ENCODE measurements at regions not wholly inside any gene's neighbourhood (a gene's known extent, or its start where the extent isn't known, plus 50 kb on each side); places are given as distances from the start of the nearest gene placed in this dataset.

GRCh38 chr3:145843561-145843960 is 317.4 kb downstream of the PLOD2 start:
- no peaks in the 10 kb centered on the region for H3K36me3 ChIP-seq (ENCODE audit: insufficient read depth, low read length)
- H3K4me1 ChIP-seq (ENCODE audit: low read length): no peaks in the 10 kb centered on the region
- no peak overlapping the region for H3K27ac ChIP-seq (ENCODE audit: low read length)
- H3K4me3 ChIP-seq (ENCODE audit: low read length): no peak overlapping the region
- no peaks in the 10 kb centered on the region for H3K79me2 ChIP-seq (ENCODE audit: low read length)
- no peak for DNase-seq
- no peaks in the 10 kb centered on the region for H4K20me1 ChIP-seq (ENCODE audit: insufficient read depth, low read depth, low read length)
- no peaks in the 10 kb centered on the region for H3K9me2 ChIP-seq (replicated peaks; ENCODE audit: insufficient read depth, low read length)
- H3K27me3 ChIP-seq (ENCODE audit: low read length): no peaks in the 10 kb centered on the region
- no peak overlapping the region for H3K4me2 ChIP-seq (ENCODE audit: low read depth, low read length, poor library complexity, severe bottlenecking)
- H2AFZ ChIP-seq (ENCODE audit: low read length): no peak overlapping the region
- peaks cover 25% of the 10 kb centered on the region for H3K9me3 ChIP-seq (ENCODE audit: low read length)
- H3K9ac ChIP-seq (ENCODE audit: low read length): no peak overlapping the region

DNA sequence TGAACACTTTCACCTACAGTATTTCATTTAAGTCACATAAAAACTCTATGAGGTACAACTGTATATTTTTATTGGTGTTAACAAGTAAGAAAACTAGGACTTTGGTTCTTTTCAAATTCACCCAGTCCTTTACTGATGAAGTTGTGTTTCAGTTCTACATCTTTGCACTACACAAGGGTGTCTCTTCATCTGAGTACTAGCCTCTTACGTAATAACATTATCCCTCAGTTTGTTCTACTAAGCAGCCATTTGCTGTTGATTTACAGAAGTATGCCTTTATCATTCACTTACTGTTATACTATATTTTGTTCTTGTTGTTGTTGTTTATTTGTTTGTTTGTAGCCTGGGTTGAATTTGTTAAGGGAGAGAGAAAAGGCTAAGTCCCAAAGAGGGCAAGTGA is 311.9 kb downstream of the PLOD2 start:
- Histone ChIP-seq H3K4me2 (ENCODE audit: low read depth, low read length, poor library complexity, severe bottlenecking) (no peak overlapping the region), H3K27ac (ENCODE audit: low read length) (no peak overlapping the region), H3K9me3 (ENCODE audit: low read length) (peaks cover 20% of the 10 kb centered on the region), H4K20me1 (ENCODE audit: insufficient read depth, low read depth, low read length) (no peaks in the 10 kb centered on the region), H2AFZ (ENCODE audit: low read length) (no peak overlapping the region), H3K9me2 (replicated peaks; ENCODE audit: insufficient read depth, low read length) (no peaks in the 10 kb centered on the region), H3K79me2 (ENCODE audit: low read length) (no peaks in the 10 kb centered on the region), H3K36me3 (ENCODE audit: insufficient read depth, low read length) (no peaks in the 10 kb centered on the region), H3K4me3 (ENCODE audit: low read length) (no peak overlapping the region), H3K27me3 (ENCODE audit: low read length) (no peaks in the 10 kb centered on the region), H3K9ac (ENCODE audit: low read length) (no peak overlapping the region), H3K4me1 (ENCODE audit: low read length) (no peaks in the 10 kb centered on the region)
- DNase-seq: no peak

DNA sequence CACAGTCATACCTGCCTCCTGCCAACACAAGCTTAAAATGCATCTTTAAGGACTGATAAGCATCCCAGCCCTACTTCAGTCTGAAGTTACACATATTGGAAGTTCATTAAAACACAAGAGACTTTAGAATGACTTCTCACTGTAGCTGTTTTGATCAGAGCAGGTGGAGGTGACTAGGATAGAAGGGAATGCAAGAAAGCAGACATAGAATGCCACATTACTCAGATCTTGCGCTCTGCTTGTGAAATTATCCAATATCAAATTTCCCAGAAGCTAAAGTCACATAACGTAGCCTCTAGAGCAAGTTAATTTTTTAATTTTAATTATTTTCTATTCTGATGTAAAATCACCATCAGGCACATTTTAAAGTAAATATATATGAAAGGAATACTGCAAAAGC is 306.5 kb downstream of the PLOD2 start:
- Histone ChIP-seq H3K4me2 (ENCODE audit: low read depth, low read length, poor library complexity, severe bottlenecking) (no peak overlapping the region), H3K9me2 (replicated peaks; ENCODE audit: insufficient read depth, low read length) (no peaks in the 10 kb centered on the region), H3K36me3 (ENCODE audit: insufficient read depth, low read length) (no peaks in the 10 kb centered on the region), H3K79me2 (ENCODE audit: low read length) (no peaks in the 10 kb centered on the region), H4K20me1 (ENCODE audit: insufficient read depth, low read depth, low read length) (no peaks in the 10 kb centered on the region), H2AFZ (ENCODE audit: low read length) (no peak overlapping the region), H3K9ac (ENCODE audit: low read length) (no peak overlapping the region), H3K9me3 (ENCODE audit: low read length) (peaks cover 19% of the 10 kb centered on the region), H3K4me1 (ENCODE audit: low read length) (no peaks in the 10 kb centered on the region), H3K4me3 (ENCODE audit: low read length) (no peak overlapping the region), H3K27me3 (ENCODE audit: low read length) (no peaks in the 10 kb centered on the region), H3K27ac (ENCODE audit: low read length) (no peak overlapping the region)
- no peak for DNase-seq

GRCh38 chr3:145857956-145858355 is 303.0 kb downstream of the PLOD2 start:
- Histone ChIP-seq H3K36me3 (ENCODE audit: insufficient read depth, low read length) (no peaks in the 10 kb centered on the region), H2AFZ (ENCODE audit: low read length) (no peak overlapping the region), H3K4me2 (ENCODE audit: low read depth, low read length, poor library complexity, severe bottlenecking) (no peak overlapping the region), H4K20me1 (ENCODE audit: insufficient read depth, low read depth, low read length) (no peaks in the 10 kb centered on the region), H3K4me3 (ENCODE audit: low read length) (no peak overlapping the region), H3K9ac (ENCODE audit: low read length) (no peak overlapping the region), H3K4me1 (ENCODE audit: low read length) (no peaks in the 10 kb centered on the region), H3K79me2 (ENCODE audit: low read length) (no peaks in the 10 kb centered on the region), H3K27me3 (ENCODE audit: low read length) (no peaks in the 10 kb centered on the region), H3K9me2 (replicated peaks; ENCODE audit: insufficient read depth, low read length) (no peaks in the 10 kb centered on the region), H3K9me3 (ENCODE audit: low read length) (peaks cover 16% of the 10 kb centered on the region), H3K27ac (ENCODE audit: low read length) (no peak overlapping the region)
- DNase-seq: no peak

DNA sequence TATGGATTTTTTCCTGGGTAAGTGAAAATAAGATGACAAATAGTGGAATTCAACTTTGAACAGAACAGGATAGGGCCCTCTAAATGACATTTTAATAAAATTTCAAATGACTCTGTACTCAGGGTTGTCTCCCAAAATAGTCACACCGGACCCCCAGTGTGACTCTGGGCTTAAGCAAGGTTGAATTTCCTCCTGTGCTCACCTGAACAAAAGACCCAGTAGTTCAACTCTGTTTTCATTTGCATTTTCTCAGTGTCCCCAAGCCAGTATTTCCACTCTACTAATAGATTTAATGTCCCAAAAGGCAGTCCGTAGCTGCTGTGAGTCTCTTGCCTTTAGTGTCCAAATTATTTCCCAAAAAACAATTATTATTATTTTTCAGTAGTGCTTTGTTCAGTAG is 296.6 kb downstream of the PLOD2 start:
- no peaks in the 10 kb centered on the region for H3K79me2 ChIP-seq (ENCODE audit: low read length)
- H3K4me2 ChIP-seq (ENCODE audit: low read depth, low read length, poor library complexity, severe bottlenecking): no peak overlapping the region
- H3K9me2 ChIP-seq (replicated peaks; ENCODE audit: insufficient read depth, low read length): no peaks in the 10 kb centered on the region
- H3K9ac ChIP-seq (ENCODE audit: low read length): no peak overlapping the region
- H3K9me3 ChIP-seq (ENCODE audit: low read length): peaks cover 11% of the 10 kb centered on the region; the same call in 1 of the 2 replicates
- H3K36me3 ChIP-seq (ENCODE audit: insufficient read depth, low read length): no peaks in the 10 kb centered on the region
- no peaks in the 10 kb centered on the region for H3K4me1 ChIP-seq (ENCODE audit: low read length)
- no peak overlapping the region for H3K4me3 ChIP-seq (ENCODE audit: low read length)
- no peaks in the 10 kb centered on the region for H4K20me1 ChIP-seq (ENCODE audit: insufficient read depth, low read depth, low read length)
- H3K27me3 ChIP-seq (ENCODE audit: low read length): no peaks in the 10 kb centered on the region
- DNase-seq: no peak
- no peak overlapping the region for H2AFZ ChIP-seq (ENCODE audit: low read length)
- H3K27ac ChIP-seq (ENCODE audit: low read length): no peak overlapping the region

DNA sequence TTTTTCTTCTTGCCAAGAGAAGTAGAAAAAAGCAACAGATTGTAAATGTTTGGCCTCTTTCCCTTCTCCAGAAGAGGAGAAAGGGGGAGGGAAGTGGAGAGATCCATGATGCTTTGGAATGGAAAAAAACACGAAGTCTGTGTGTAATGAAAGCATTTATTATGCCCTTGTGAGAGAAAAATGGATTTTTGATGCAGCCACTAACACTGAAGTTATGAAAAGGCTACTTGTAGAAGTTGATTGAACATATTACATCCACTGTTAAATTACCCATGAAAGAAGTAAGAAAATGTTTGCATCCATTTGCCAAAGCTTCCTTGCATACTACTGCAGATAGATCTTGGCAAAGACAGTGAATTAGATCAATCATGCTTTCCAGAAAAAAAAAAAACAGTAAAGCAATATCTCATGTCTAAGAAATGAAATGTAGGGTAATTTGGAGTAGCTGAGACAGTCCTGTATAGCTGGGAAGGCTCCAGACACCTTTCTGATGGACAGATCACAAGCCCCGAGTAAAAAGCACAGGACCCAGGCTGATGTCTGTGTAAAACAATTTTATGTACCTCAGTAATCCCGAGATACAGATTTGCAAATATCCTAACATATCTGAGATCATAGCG is 295.5 kb downstream of the PLOD2 start:
- H3K36me3 ChIP-seq (ENCODE audit: insufficient read depth, low read length): no peaks in the 10 kb centered on the region
- no peaks in the 10 kb centered on the region for H3K4me1 ChIP-seq (ENCODE audit: low read length)
- no peak for DNase-seq
- no peaks in the 10 kb centered on the region for H4K20me1 ChIP-seq (ENCODE audit: insufficient read depth, low read depth, low read length)
- H3K4me2 ChIP-seq (ENCODE audit: low read depth, low read length, poor library complexity, severe bottlenecking): no peak overlapping the region
- H3K27ac ChIP-seq (ENCODE audit: low read length): no peak overlapping the region
- H3K4me3 ChIP-seq (ENCODE audit: low read length): no peak overlapping the region
- H3K79me2 ChIP-seq (ENCODE audit: low read length): no peaks in the 10 kb centered on the region
- no peak overlapping the region for H2AFZ ChIP-seq (ENCODE audit: low read length)
- H3K9me2 ChIP-seq (replicated peaks; ENCODE audit: insufficient read depth, low read length): no peaks in the 10 kb centered on the region
- no peak overlapping the region for H3K9ac ChIP-seq (ENCODE audit: low read length)
- H3K9me3 ChIP-seq (ENCODE audit: low read length): peaks cover 11% of the 10 kb centered on the region; the same call in 1 of the 2 replicates
- H3K27me3 ChIP-seq (ENCODE audit: low read length): no peaks in the 10 kb centered on the region

GRCh38 chr3:145869958-145870357 is 291.0 kb downstream of the PLOD2 start:
- no peaks in the 10 kb centered on the region for H3K27me3 ChIP-seq (ENCODE audit: low read length)
- H3K4me2 ChIP-seq (ENCODE audit: low read depth, low read length, poor library complexity, severe bottlenecking): no peak overlapping the region
- peaks cover 18% of the 10 kb centered on the region for H3K9me3 ChIP-seq (ENCODE audit: low read length)
- no peaks in the 10 kb centered on the region for H3K79me2 ChIP-seq (ENCODE audit: low read length)
- no peak overlapping the region for H3K4me3 ChIP-seq (ENCODE audit: low read length)
- H3K36me3 ChIP-seq (ENCODE audit: insufficient read depth, low read length): no peaks in the 10 kb centered on the region
- no peak overlapping the region for H2AFZ ChIP-seq (ENCODE audit: low read length)
- no peaks in the 10 kb centered on the region for H3K9me2 ChIP-seq (replicated peaks; ENCODE audit: insufficient read depth, low read length)
- H3K27ac ChIP-seq (ENCODE audit: low read length): no peak overlapping the region
- H4K20me1 ChIP-seq (ENCODE audit: insufficient read depth, low read depth, low read length): no peaks in the 10 kb centered on the region
- no peaks in the 10 kb centered on the region for H3K4me1 ChIP-seq (ENCODE audit: low read length)
- H3K9ac ChIP-seq (ENCODE audit: low read length): no peak overlapping the region
- DNase-seq: no peak

- no peak for DNase-seq
- H3K36me3 ChIP-seq (ENCODE audit: insufficient read depth, low read length): no peaks in the 10 kb centered on the region
- H2AFZ ChIP-seq (ENCODE audit: low read length): no peak overlapping the region
- H3K27me3 ChIP-seq (ENCODE audit: low read length): no peaks in the 10 kb centered on the region
- no peak overlapping the region for H3K27ac ChIP-seq (ENCODE audit: low read length)
- no peaks in the 10 kb centered on the region for H3K79me2 ChIP-seq (ENCODE audit: low read length)
- H3K4me3 ChIP-seq (ENCODE audit: low read length): no peak overlapping the region
- H3K9me3 ChIP-seq (ENCODE audit: low read length): peaks cover 22% of the 10 kb centered on the region; the same call in 1 of the 2 replicates
- H3K4me2 ChIP-seq (ENCODE audit: low read depth, low read length, poor library complexity, severe bottlenecking): no peak overlapping the region
- no peaks in the 10 kb centered on the region for H4K20me1 ChIP-seq (ENCODE audit: insufficient read depth, low read depth, low read length)
- H3K4me1 ChIP-seq (ENCODE audit: low read length): no peaks in the 10 kb centered on the region
- H3K9me2 ChIP-seq (replicated peaks; ENCODE audit: insufficient read depth, low read length): no peaks in the 10 kb centered on the region
- H3K9ac ChIP-seq (ENCODE audit: low read length): no peak overlapping the region
These were observed 278.5 kb downstream of the PLOD2 start for GRCh38 chr3:145882436-145882835.

Measured in Karpas-422 (cell line).